Memory B cell (primary cell): ENCODE measurements at regions not wholly inside any gene's neighbourhood (a gene's known extent, or its start where the extent isn't known, plus 50 kb on each side); places are given as distances from the start of the nearest gene placed in this dataset.

Source experiments
- ATAC-seq: fragments of 150-1000 bp; cut with Tn5 transposase; 2 replicates; pipeline ENCODE4 v1.10.0; 2021; ENCODE audit warnings: low read depth, mild to moderate bottlenecking, moderate library complexity
- DNase-seq, 2 donors: peaks; one replicate each; pipeline ENCODE4 v3.0.0; 2022; ENCODE audit warnings: low spot score in 2 of 2
- H3K27ac Mint-ChIP-seq: one replicate; pipeline ENCODE4 v1.8.0; 2022; ENCODE audit warnings: mild to moderate bottlenecking, moderate library complexity, mixed read lengths
- H3K27me3 Mint-ChIP-seq: one replicate; pipeline ENCODE4 v1.8.0; 2022; ENCODE audit warnings: mixed read lengths
- H3K36me3 Mint-ChIP-seq: one replicate; pipeline ENCODE4 v1.8.0; 2022; ENCODE audit warnings: mild to moderate bottlenecking, mixed read lengths
- H3K4me1 Mint-ChIP-seq: one replicate; pipeline ENCODE4 v1.8.0; 2022; ENCODE audit warnings: mixed read lengths
- H3K4me3 Mint-ChIP-seq: one replicate; pipeline ENCODE4 v1.8.0; 2022; ENCODE audit warnings: mild to moderate bottlenecking, moderate library complexity, mixed read lengths
- H3K9me3 Mint-ChIP-seq: one replicate; pipeline ENCODE4 v1.8.0; 2022; ENCODE audit warnings: mixed read lengths

GRCh38 chr14:95395098-95395737 lies 75.5 kb upstream of the CLMN start:
- DNase-seq (no peak), ATAC-seq (no peak)
- Mint-ChIP-seq H3K27ac (peak overlapping the region; percentile 46), H3K4me3 (peak overlapping the region; percentile 35), H3K36me3 (peaks cover 8% of the 10 kb centered on the region), H3K9me3 (peaks cover 8% of the 10 kb centered on the region), H3K27me3 (peaks cover 1% of the 10 kb centered on the region), H3K4me1 (peaks cover 19% of the 10 kb centered on the region)

GRCh38 chr14:95394297-95395097 lies 74.8 kb upstream of the CLMN start:
- H3K36me3 Mint-ChIP-seq: peaks cover 8% of the 10 kb centered on the region
- peaks cover 1% of the 10 kb centered on the region for H3K27me3 Mint-ChIP-seq
- peaks cover 8% of the 10 kb centered on the region for H3K9me3 Mint-ChIP-seq
- ATAC-seq (no peak), DNase-seq (no peak)
- no peak overlapping the region for H3K27ac Mint-ChIP-seq
- no peak overlapping the region for H3K4me3 Mint-ChIP-seq
- H3K4me1 Mint-ChIP-seq: peaks cover 19% of the 10 kb centered on the region

DNA sequence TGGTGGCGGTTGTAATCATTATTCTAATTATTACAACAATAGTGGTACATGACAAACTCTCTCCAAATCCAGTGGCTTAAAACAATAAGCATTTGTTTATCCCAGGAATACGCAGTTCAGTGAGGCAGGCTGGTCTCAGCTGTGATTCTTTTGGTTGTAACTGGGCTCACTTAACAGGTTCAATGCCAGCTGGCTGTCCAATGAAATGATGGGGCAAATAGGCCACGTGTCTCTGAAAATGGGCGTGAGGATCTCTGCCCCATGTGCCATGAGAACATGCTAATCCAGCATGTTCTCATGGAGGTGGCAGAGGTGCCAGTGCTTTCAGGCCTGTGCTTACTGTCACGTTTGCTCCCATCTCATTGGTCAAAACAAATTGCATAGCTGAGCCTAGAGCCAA lies 73.1 kb upstream of the CLMN start:
- Mint-ChIP-seq H3K36me3 (peaks cover 8% of the 10 kb centered on the region), H3K27me3 (peaks cover 7% of the 10 kb centered on the region), H3K4me1 (peaks cover 19% of the 10 kb centered on the region), H3K4me3 (no peak overlapping the region), H3K9me3 (peaks cover 8% of the 10 kb centered on the region), H3K27ac (no peak overlapping the region)
- DNase-seq (no peak), ATAC-seq (no peak)

DNA sequence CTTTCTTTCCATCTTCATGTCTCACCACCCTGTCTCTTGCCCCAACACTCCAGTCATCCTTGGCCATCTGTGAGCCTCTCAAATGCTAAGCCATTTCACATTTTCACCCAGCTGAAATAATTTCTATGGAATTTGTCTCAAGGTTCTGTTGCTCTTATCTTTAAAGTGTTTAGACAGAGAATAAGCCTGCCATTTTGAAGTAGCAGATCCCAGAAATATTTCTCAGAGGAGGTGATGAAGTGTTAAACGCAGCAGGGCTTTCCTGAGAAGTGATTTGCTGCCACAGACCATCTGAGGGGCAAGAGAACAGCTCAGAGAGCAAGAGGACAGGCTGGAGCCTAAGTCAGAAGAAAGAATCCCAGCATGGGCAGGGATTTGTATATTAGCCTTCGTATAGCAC lies 71.6 kb upstream of the CLMN start:
- Mint-ChIP-seq H3K4me1 (peaks cover 14% of the 10 kb centered on the region), H3K27ac (no peak overlapping the region), H3K27me3 (peaks cover 14% of the 10 kb centered on the region), H3K4me3 (no peak overlapping the region), H3K9me3 (peaks cover 8% of the 10 kb centered on the region), H3K36me3 (peaks cover 8% of the 10 kb centered on the region)
- ATAC-seq (no peak), DNase-seq (no peak)

DNA sequence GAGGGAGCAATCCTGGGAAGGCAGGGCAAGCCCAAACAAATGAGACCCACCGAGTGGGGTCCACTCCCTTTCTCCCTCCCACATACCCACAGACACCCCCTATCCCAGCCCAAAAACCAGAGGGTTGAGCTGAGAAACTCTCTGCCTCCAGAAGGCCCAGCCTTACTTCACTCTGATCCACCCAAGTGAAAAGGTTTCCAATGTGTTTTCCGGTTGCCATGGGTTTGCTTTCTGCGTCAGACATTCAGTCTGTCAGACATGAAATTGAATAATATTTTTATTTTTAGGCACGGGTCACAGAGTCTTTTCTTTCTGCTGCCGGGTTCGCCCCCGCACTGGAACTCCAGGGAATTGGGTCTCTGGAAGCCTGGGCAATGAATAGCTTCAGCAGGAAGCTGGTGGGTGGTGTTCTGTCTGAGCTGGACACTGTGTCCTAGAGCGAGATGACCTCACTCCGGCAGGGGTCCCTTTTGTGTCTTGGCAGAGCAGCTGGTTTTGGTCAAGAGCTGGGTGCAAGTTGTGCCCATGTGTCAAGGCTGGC lies 69.8 kb upstream of the CLMN start:
- no peak overlapping the region for H3K27ac Mint-ChIP-seq
- peaks cover 8% of the 10 kb centered on the region for H3K36me3 Mint-ChIP-seq
- H3K4me3 Mint-ChIP-seq: no peak overlapping the region
- H3K27me3 Mint-ChIP-seq: peaks cover 18% of the 10 kb centered on the region
- DNase-seq (no peak), ATAC-seq (no peak)
- H3K9me3 Mint-ChIP-seq: peaks cover 7% of the 10 kb centered on the region
- H3K4me1 Mint-ChIP-seq: peaks cover 6% of the 10 kb centered on the region

DNA sequence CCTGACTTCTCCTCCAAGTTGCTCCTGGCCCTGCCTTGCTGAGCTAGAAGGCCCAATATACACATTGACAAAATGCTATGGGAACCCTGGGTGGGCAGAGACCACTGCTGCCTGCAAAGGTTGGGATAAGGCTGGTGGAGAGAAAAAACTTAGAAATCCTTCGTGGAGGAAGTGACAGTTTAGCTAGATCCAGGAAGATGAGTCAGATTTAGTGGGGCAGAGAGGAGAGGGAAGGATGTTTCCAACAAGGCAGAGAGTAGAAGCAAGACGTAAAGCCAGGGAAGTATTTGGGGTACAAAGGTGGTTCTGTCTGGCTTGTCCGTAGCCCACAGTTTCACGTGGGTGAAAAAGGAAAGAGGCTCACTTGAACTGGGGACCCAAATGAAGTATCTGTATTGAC lies 69.0 kb upstream of the CLMN start:
- H3K4me3 Mint-ChIP-seq: no peak overlapping the region
- peaks cover 18% of the 10 kb centered on the region for H3K27me3 Mint-ChIP-seq
- peaks cover 2% of the 10 kb centered on the region for H3K9me3 Mint-ChIP-seq
- H3K36me3 Mint-ChIP-seq: peaks cover 2% of the 10 kb centered on the region
- H3K4me1 Mint-ChIP-seq: no peaks in the 10 kb centered on the region
- ATAC-seq (no peak), DNase-seq (no peak)
- no peak overlapping the region for H3K27ac Mint-ChIP-seq

- Mint-ChIP-seq H3K36me3 (peaks cover 2% of the 10 kb centered on the region), H3K9me3 (peaks cover 2% of the 10 kb centered on the region), H3K27me3 (peaks cover 18% of the 10 kb centered on the region), H3K27ac (no peak overlapping the region), H3K4me3 (no peak overlapping the region), H3K4me1 (no peaks in the 10 kb centered on the region)
- ATAC-seq (no peak), DNase-seq (no peak)
Measured at GRCh38 chr14:95387826-95388445, 68.2 kb upstream of the CLMN start.

GRCh38 chr14:95386536-95387095 lies 66.9 kb upstream of the CLMN start:
- no peak for DNase-seq
- Mint-ChIP-seq H3K9me3 (peaks cover 2% of the 10 kb centered on the region), H3K27ac (no peak overlapping the region), H3K4me1 (no peaks in the 10 kb centered on the region), H3K27me3 (peaks cover 18% of the 10 kb centered on the region), H3K4me3 (no peak overlapping the region), H3K36me3 (peaks cover 2% of the 10 kb centered on the region)
- ATAC-seq: no peak

GRCh38 chr14:95385701-95386100 lies 66.0 kb upstream of the CLMN start:
- Mint-ChIP-seq H3K27ac (no peak overlapping the region), H3K4me1 (no peaks in the 10 kb centered on the region), H3K27me3 (peaks cover 17% of the 10 kb centered on the region), H3K36me3 (peaks cover under 1% of the 10 kb centered on the region), H3K4me3 (no peak overlapping the region), H3K9me3 (peaks cover under 1% of the 10 kb centered on the region)
- ATAC-seq (no peak), DNase-seq (no peak)

DNA sequence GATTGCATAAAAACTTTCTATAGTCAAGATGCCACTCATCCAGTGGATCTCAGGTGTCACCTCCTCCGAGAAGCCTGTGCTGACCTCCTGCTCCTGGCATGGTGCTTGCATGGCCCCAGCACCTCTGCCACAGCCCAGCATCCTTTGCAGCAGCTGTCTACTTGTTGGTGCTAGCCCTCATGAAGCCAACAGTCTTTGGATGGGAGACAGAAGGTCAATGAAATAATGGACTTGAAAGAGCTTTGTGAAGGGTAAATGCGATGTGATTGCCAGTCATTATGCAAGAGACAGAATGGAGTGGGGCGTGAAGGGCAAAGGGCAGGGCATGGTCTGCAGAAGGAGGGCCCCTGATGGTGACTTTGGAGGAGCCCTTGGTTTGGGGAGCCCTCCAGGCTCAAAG lies 63.0 kb upstream of the CLMN start:
- peaks cover 7% of the 10 kb centered on the region for H3K36me3 Mint-ChIP-seq
- no peaks in the 10 kb centered on the region for H3K4me1 Mint-ChIP-seq
- H3K4me3 Mint-ChIP-seq: no peak overlapping the region
- H3K27ac Mint-ChIP-seq: no peak overlapping the region
- ATAC-seq (no peak), DNase-seq (no peak)
- peaks cover 10% of the 10 kb centered on the region for H3K9me3 Mint-ChIP-seq
- peaks cover 10% of the 10 kb centered on the region for H3K27me3 Mint-ChIP-seq

DNA sequence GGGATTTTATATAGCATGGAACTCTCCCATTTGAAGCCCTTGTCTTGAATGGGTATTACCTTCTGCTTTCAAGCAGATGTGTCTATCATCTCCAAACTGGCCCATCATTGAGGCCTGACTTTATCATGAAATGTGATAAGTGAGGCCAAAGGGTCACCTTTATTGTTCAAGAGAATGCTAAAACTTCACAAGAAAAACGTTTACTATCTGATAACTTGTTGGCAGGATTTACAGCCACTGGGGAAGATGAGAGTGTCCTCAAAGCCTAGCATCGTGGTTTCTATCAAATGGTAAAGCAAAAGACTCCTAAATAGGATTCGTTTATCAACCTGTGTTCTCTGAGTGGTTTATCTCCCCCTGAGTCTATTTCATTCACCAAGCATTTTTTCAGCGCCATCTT lies 62.0 kb upstream of the CLMN start:
- no peak for DNase-seq
- H3K4me1 Mint-ChIP-seq: no peaks in the 10 kb centered on the region
- ATAC-seq: no peak

GRCh38 chr14:95380350-95381042 lies 60.8 kb upstream of the CLMN start:
- Mint-ChIP-seq H3K27me3 (peaks cover 8% of the 10 kb centered on the region), H3K9me3 (peaks cover 10% of the 10 kb centered on the region), H3K4me3 (no peak overlapping the region), H3K4me1 (no peaks in the 10 kb centered on the region), H3K36me3 (peaks cover 7% of the 10 kb centered on the region), H3K27ac (no peak overlapping the region)
- no peak for DNase-seq
- ATAC-seq: no peak

More for the DNA sequence above, 62.0 kb upstream of the CLMN start:
- H3K27ac Mint-ChIP-seq: no peak overlapping the region
- H3K4me3 Mint-ChIP-seq: no peak overlapping the region
- peaks cover 7% of the 10 kb centered on the region for H3K36me3 Mint-ChIP-seq
- peaks cover 10% of the 10 kb centered on the region for H3K9me3 Mint-ChIP-seq
- peaks cover 5% of the 10 kb centered on the region for H3K27me3 Mint-ChIP-seq

- DNase-seq (no peak), ATAC-seq (no peak)
- Mint-ChIP-seq H3K36me3 (peaks cover 7% of the 10 kb centered on the region), H3K27me3 (peaks cover 7% of the 10 kb centered on the region), H3K9me3 (peaks cover 10% of the 10 kb centered on the region), H3K27ac (no peak overlapping the region), H3K4me1 (no peaks in the 10 kb centered on the region), H3K4me3 (no peak overlapping the region)
Measured at GRCh38 chr14:95379634-95380033, 59.9 kb upstream of the CLMN start.
